Skeletal muscle satellite cell (primary cell): ENCODE measurements at regions not wholly inside any gene's neighbourhood (a gene's known extent, or its start where the extent isn't known, plus 50 kb on each side); places are given as distances from the start of the nearest gene placed in this dataset. TPM values are rescaled to one million over a fixed set of nuclear protein-coding genes. Genes with fewer than 3 reads are reported as not detected.

ENCODE experiments used
- H3K27me3 ChIP-seq: 2 replicates; pipeline ENCODE4 v1.7.0; 2013; ENCODE audit warnings: low read length; ENCODE audit not compliant: control insufficient read depth, insufficient read depth
- H3K36me3 ChIP-seq: 2 replicates; pipeline ENCODE4 v1.7.0; 2013; ENCODE audit warnings: mild to moderate bottlenecking, control low read depth, low read length; ENCODE audit not compliant: insufficient read depth
- H3K4me1 ChIP-seq: 2 replicates; pipeline ENCODE4 v1.7.0; 2013; ENCODE audit warnings: low read length; ENCODE audit not compliant: control insufficient read depth, insufficient read depth
- H3K4me2 ChIP-seq: 2 replicates; pipeline ENCODE4 v1.7.0; 2013; ENCODE audit warnings: mild to moderate bottlenecking, low read length
- H3K4me3 ChIP-seq: 2 replicates; pipeline ENCODE4 v1.7.0; 2013; ENCODE audit warnings: low read length
- H3K9ac ChIP-seq: 2 replicates; pipeline ENCODE4 v1.7.0; 2013; ENCODE audit warnings: mild to moderate bottlenecking, low read depth, low read length, moderate library complexity
- H3K9me3 ChIP-seq: replicated peaks from 2 replicates; pipeline ENCODE4 v1.7.0; 2013; ENCODE audit warnings: mild to moderate bottlenecking, control low read depth, low read length
- small RNA-seq: library from RNA; depleted of rRNA; stranded (forward); fragments of <200 nt; gene quantifications from one replicate; pipeline ENCODE3, GENCODE V24; 2012

DNA sequence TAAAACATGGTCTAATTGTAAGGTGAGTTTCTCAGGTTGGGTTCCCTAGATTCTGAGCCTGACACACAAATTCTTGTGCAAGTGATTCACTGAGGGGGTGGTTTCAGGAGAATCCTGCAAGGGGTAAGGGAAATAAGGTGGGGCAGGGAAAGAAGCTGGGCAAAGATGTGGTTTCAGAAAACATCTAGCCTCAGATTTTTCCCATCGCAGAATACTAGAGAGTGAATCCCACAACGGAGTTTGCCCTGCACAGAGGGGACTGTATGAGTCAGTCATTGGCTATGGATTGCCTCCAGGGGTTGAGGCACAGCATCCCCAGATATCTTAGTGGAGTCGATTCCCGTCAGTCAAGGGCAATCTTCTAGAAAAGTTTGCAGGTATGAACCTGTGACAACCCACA lies 65.2 kb downstream of the PRL start:
- Histone ChIP-seq H3K27me3 (no peaks in the 10 kb centered on the region), H3K4me1 (peaks cover 7% of the 10 kb centered on the region), H3K4me2 (no peak overlapping the region), H3K4me3 (no peak overlapping the region), H3K36me3 (no peaks in the 10 kb centered on the region), H3K9me3 (no peaks in the 10 kb centered on the region), H3K9ac (no peak overlapping the region)

DNA sequence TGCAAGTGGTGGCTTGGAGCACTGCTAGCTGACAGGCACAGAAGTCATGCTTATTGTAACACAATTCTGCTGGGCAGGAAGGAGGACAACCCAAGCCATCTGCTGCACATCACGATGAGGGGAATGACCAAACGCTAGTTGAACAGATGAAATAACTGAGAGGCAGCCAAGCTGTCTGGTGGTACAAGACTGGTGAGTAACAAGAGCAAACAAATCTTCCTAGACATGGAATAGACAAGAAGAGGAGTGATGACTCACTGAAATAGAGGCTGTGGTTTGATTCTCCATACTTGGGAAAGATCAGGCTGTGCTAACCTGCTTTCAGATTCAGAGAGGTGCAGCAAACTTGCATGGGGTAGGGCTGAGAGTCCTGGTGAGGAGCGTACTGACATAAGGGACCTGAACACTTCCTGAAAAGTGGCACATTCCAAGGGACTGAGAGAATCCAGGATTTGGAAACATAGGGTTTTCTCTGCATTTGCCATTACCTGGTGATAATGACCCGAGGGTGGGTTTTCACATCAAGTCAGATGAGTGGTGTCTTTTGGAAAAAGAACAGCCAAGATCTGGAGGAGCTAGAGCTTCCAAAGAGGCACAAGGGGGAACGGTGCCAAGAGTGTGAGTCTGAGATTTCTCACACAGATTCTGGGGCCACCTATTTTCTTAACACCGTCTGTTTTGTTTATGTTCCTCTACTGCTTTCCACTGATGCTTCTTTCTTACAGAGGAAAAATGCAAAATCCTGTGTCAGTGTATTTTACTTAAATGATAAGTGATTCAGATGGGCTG lies 60.0 kb downstream of the PRL start:
- Histone ChIP-seq H3K9me3 (no peaks in the 10 kb centered on the region), H3K27me3 (no peaks in the 10 kb centered on the region), H3K36me3 (no peaks in the 10 kb centered on the region), H3K4me3 (peak overlapping the region; percentile 29), H3K4me1 (peaks cover 13% of the 10 kb centered on the region), H3K9ac (no peak overlapping the region), H3K4me2 (peak overlapping the region; percentile 68)

Small RNA genes in the stretch of these regions (small RNA-seq; reads per million reads assigned to genes)
- not detected for gene AL136313.1
